Non-pigmented ciliary epithelial cell (primary cell): ENCODE measurements at regions not wholly inside any gene's neighbourhood (a gene's known extent, or its start where the extent isn't known, plus 50 kb on each side); places are given as distances from the start of the nearest gene placed in this dataset.
"Not testable (repeated sequence)": the region's sequence is repeated elsewhere in the genome, so short reads cannot be mapped to it uniquely, and the experiment has no call there.

Source experiments
- DNase-seq: peaks from one replicate; pipeline ENCODE4 v3.0.0-alpha.2; 2010; ENCODE audit warnings: low read depth

GRCh38 chr6:11889572-11889971 is 111.0 kb upstream of the ADTRP start:
- no peak for DNase-seq

DNA sequence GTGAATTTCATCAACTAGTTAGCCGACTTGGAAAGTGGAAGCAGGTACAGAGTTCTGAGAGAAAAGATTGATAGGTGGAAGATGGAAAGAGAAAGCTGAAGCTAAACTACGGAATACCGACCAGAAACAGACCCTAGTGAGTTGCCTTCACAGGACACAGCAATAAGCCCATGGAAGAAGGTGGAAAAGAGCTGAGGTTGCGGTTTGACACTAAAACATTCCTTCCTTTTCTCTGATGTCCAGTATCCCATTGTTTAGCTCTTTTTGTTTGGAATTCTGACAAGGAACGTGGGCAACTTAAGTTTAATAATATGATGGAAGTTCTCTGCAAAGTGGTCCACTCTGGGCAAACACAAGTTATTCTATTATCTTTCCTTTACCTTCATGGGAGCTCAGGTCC is 110.1 kb upstream of the ADTRP start:
- no peak for DNase-seq

DNA sequence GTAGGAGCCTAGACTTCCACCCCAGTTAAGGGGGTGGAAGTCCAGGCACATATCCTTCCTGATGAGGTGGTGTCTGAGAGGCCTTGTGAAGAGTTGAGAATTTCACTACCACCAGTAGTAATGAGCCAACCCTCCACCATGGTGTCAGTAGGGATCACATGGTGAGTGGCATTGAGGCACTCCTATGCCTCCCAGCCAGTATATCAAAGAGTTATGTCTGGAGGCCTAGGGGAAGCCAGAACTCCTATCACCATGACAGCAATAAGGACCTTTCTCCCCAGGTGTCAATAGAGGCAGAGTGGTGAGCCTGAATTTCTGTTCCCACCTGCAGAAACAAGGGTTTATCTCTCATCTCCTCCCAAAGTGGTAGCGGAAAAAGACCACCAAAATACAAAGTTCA is 106.6 kb upstream of the ADTRP start:
- DNase-seq = no peak

- not testable (repeated sequence) for DNase-seq
Observed at GRCh38 chr6:11883471-11883870, 104.9 kb upstream of the ADTRP start.

DNA sequence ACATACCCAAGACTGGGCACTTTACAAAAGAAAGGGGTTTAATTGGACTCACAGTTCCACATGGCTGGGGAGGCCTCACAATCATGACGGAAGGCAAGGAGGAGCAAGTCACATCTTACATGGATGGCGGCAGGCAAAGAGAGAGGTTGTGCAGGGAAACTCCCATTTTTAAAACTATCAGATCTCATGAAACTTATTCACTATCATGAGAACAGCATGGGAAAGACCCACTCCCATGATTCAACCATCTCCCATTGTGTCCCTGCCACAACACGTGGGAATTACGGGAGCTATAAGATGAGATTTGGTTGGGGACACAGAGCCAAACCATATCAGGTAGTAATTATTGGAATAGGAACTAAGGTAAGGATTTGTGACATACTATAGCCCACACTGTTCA is 101.6 kb upstream of the ADTRP start:
- not testable (repeated sequence) for DNase-seq

DNA sequence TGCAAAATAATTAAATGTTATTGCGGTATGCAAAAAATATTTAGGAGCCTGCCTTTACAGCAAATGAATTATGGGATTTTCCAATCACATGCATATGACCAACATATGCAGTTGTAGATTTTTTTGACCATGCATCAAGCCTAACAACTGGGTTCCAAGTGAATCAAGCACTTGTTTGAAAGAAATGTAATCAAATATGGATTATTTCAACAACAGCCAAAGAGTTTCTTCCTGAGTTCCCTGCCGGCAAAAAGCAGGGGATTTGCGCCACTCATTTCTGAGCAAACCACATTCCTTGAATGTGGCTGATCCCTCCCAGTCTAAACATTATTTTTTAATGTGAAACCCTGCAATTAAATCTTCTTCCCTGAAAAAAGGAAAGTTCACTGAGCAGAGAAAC is 100.1 kb upstream of the ADTRP start:
- no peak for DNase-seq

- no peak for DNase-seq
Observed at GRCh38 chr6:11878029-11878428, 99.4 kb upstream of the ADTRP start.

DNA sequence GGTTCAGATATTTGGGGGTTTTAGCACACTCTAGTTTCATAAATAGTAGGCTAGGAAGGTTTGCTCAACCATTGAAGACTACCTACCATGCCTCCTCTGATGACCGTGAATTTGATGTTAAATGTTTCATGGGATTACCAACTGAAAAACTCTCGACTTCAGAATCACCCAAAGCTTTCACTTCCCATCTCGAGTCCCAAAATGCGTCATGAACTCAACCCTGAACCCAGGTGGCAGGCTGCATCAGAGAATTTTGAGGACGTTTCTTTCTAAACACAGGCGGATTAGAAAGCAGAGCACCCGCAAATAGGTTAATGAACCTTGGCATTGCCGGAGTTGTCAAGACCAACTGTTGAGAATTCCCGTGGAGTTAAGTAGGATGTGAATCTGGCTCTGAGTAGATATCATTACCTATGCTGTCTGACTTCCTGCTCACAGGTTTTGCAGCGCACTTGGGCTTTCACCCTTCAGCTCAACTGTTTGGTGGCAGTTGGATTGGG is 98.4 kb upstream of the ADTRP start:
- no peak for DNase-seq

DNA sequence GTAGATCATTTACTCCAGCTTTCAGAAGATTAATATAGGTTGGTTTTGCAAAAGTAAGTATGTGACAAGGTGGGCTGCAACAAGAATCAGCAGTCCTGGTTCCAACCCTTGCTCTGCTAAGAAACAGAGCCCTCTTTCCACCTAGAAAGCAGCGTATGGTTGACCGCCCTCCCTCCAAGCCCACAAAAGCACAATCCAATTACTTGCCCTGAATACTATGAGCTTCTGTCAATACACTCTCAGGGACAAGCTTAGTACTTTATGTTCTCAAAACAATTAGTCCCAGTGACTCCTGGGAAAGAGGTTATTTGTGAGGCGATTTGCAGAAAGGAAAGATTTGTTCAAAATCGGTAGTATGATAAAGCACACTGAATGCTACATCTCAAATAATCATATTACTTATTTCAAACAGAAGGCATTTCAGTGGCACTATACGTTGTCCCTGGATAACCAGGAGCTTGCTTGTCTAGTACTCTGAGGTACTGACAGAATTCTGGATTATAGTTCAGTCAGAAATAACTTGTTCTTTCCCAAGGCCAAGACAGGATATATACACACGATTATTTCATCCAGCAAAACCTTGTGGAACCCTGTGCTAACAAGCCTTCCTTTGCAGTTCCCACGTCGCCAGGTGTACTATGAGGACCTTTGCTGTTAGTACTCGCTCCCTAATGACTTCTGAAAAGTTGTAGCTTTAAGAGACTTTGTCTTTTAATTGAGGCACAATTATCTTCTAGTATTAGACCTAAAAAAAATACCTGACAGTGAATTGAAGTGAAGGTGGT is 96.9 kb upstream of the ADTRP start:
- no peak for DNase-seq

DNA sequence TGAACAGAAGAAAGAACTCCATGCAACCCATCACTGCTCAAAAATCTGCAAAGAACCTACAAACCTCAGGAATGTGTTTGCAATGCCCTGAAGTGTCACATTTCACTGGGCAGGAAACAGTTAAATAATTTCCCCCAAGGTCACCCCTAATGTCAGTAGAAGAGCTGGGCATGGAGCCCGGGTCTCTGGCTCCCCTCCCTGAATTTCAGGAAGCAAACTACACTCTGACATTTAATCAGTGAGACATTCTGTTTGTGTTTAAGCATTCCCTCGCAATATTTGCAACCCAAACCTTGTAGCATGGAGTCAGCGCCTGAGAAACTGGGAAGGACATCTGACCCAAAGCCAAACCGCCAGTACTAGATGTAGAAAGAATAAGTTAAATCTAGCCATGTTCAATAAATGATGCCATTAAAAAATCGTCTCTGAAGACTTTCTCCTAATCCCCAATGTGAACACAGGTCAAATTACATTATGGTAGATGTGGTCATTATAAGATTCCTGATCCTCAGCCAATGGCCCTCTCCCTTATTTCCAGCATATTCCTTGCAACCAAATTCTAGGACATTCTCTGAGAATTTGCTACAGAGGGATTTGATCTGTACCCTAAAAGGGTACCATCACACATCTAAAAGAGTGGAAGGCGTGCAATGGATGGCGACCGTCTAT is 91.2 kb upstream of the ADTRP start:
- DNase-seq = no peak

GRCh38 chr6:11868392-11868791 is 89.8 kb upstream of the ADTRP start:
- DNase-seq = no peak

DNA sequence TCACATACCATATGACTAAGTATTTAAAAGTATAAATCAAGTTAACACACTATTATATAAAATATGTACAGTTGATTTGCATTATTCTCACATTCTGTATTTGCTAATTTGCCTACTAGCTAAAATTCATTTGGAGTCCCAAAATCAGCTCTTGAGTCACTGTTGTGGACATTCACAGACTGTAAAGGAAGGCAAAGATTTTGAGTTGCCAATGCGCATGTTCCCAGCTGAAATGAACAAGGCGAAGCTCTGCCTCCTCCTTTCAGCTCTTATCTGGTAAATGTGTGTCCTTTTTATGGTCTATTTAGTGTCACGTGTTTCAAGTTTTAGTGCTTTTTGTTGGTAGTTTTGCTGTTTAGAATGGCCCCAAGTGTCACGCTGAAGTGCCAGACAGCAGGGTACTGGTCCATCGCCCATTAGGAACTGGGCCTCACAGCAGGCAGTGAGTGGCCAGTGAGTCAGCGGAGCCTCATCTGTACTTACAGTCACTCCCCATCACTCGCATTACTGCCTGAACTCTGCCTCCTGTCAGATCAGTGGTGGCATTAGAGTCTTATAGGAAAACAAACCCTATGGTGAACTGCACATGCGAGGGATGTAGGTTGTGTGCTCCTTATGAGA is 87.2 kb upstream of the ADTRP start:
- DNase-seq = no peak

GRCh38 chr6:11858439-11858838 is 79.8 kb upstream of the ADTRP start:
- no peak for DNase-seq

DNA sequence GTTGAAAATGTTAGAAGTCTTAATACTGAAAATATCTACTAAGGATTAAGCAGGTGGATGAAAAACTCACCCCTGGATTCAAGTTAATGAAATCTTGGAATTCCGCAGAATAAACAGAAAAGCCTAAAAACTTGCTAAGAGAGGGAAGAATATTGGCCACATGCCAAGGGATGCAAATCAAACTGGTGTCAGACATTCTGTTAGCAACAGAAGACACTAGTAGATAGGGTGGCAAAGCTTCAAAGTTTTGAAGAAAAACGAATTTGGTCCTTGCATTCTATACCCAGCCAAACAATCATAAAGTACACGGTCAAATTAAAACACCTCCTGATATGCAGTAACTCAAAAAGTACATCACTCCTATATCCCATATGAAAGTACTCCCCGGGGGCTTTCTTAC is 77.1 kb upstream of the ADTRP start:
- DNase-seq = no peak

GRCh38 chr6:11854408-11855165 is 76.0 kb upstream of the ADTRP start:
- DNase-seq = peak; percentile 49

- no peak for DNase-seq
Observed at GRCh38 chr6:11853678-11854407, 75.2 kb upstream of the ADTRP start.

DNA sequence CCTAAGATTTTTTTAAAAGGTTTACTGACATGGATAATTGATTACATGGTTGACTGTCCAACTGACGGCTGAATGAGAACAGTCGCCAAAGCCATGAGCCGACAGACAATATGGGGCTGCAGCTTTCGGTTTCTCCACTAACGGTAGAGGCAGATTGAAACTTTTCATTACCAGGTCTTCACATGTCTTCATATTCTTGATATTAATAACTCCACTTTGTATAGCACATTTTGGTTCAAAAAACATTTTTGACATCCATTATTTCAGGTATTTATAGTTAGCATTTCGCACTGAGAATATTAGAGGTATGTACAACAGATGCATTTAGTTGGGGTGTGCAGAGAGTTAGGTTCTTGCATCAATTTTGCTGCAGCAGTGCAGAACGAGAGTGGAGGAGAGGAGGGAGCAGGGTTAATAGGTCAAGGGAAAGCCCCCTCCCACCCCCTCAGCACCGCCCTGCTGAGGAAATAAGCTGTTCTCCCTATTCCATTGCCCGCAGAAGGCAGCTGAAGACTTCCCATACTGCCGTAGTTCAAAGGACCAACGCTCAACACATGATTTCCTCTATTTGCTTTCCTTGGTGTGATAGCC is 73.6 kb upstream of the ADTRP start:
- no peak for DNase-seq

DNA sequence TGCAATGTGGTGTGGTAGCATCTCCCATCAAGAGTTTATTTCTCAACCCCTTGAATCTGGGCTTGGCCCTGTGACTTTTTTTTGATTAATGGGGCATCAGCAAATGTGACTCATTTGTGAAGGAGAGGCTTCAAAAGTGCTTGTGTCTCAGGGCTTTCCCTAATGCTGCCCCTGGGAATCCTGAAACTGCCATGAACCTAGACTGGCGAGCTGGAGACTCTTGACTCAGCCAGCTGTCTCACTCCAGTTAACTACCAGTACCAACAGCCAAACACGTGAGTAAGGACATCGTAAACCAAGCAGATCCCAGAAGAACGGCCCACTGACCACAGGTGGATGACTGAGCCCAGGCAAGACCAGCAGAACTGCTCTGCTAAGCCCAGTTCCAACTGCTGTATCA is 72.8 kb upstream of the ADTRP start:
- no peak for DNase-seq

- DNase-seq = no peak
Observed at GRCh38 chr6:11848852-11849731, 70.5 kb upstream of the ADTRP start.

DNA sequence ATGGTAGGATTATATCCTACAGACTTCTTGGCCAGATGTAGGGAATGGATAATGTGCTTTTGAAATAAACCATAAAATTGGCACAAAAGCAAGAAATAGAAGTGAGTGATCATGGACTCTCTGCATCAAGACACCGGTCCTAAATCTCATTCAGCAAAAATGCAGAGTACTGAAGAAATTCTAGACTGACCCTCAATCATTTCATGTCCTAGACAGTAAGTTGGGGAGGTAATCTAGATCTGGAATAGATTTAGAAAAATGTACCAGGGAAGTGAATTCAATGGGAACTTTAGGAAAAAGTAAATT is 69.7 kb upstream of the ADTRP start:
- DNase-seq = no peak
